HL-60/S4 treated with retinoic acid at 250 ng/mL for 4 days and 3 days (cell line): ENCODE measurements at regions not wholly inside any gene's neighbourhood (a gene's known extent, or its start where the extent isn't known, plus 50 kb on each side); places are given as distances from the start of the nearest gene placed in this dataset.
"Not testable (repeated sequence)": the region's sequence is repeated elsewhere in the genome, so short reads cannot be mapped to it uniquely, and the experiment has no call there.

Experiments
- in situ Hi-C: fragments of 300-500 bp; cut with MboI; formaldehyde crosslinking; loops from 2 replicates; pipeline ENCODE4 v1.7.0; 2022; ENCODE audit warnings: low sequenced_read_pairs

GRCh38 chr7:119908948-119909347 lies 364.0 kb upstream of the KCND2 start:
- in situ Hi-C loops: no loop called here

- in situ Hi-C loops: not testable (repeated sequence)
These were observed 358.9 kb upstream of the KCND2 start for GRCh38 chr7:119914119-119914518.

- in situ Hi-C loops: no loop called here
These were observed 356.5 kb upstream of the KCND2 start for GRCh38 chr7:119916501-119916900.

GRCh38 chr7:119918185-119918584 lies 354.8 kb upstream of the KCND2 start:
- in situ Hi-C loops: no loop called here

GRCh38 chr7:119919986-119920385 lies 353.0 kb upstream of the KCND2 start:
- in situ Hi-C loops: no loop called here

GRCh38 chr7:119925581-119926289 lies 347.2 kb upstream of the KCND2 start:
- in situ Hi-C loops: no loop called here

- in situ Hi-C loops: no loop called here
These were observed 343.1 kb upstream of the KCND2 start for GRCh38 chr7:119929891-119930290.

GRCh38 chr7:119931230-119931824 lies 341.6 kb upstream of the KCND2 start:
- in situ Hi-C loops: no loop called here

- in situ Hi-C loops: no loop called here
These were observed 337.5 kb upstream of the KCND2 start for GRCh38 chr7:119935418-119936025.

GRCh38 chr7:119936836-119937235 lies 336.1 kb upstream of the KCND2 start:
- in situ Hi-C loops: no loop called here

- in situ Hi-C loops: no loop called here
These were observed 335.2 kb upstream of the KCND2 start for GRCh38 chr7:119937745-119938144.

- in situ Hi-C loops: no loop called here
These were observed 328.9 kb upstream of the KCND2 start for GRCh38 chr7:119943942-119944600.

GRCh38 chr7:119944601-119944972 lies 328.4 kb upstream of the KCND2 start:
- in situ Hi-C loops: no loop called here

- in situ Hi-C loops: no loop called here
These were observed 327.2 kb upstream of the KCND2 start for GRCh38 chr7:119945822-119946221.

GRCh38 chr7:119949053-119949452 lies 323.9 kb upstream of the KCND2 start:
- in situ Hi-C loops: no loop called here

GRCh38 chr7:119950390-119951041 lies 322.5 kb upstream of the KCND2 start:
- in situ Hi-C loops: not testable (repeated sequence)

GRCh38 chr7:119951614-119952013 lies 321.4 kb upstream of the KCND2 start:
- in situ Hi-C loops: not testable (repeated sequence)

- in situ Hi-C loops: no loop called here
These were observed 315.6 kb upstream of the KCND2 start for GRCh38 chr7:119957335-119957734.

GRCh38 chr7:119959811-119960210 lies 313.2 kb upstream of the KCND2 start:
- in situ Hi-C loops: no loop called here

GRCh38 chr7:119963654-119964053 lies 309.3 kb upstream of the KCND2 start:
- in situ Hi-C loops: no loop called here

- in situ Hi-C loops: no loop called here
These were observed 308.9 kb upstream of the KCND2 start for GRCh38 chr7:119964065-119964464.
